BLaER1 treated with 17β-estradiol and CSF1 and Interleukin-3, amounts not matched to agents 10 nM and 100 nM (cell line): ENCODE measurements at regions not wholly inside any gene's neighbourhood (a gene's known extent, or its start where the extent isn't known, plus 50 kb on each side); places are given as distances from the start of the nearest gene placed in this dataset.
"Not testable (repeated sequence)": the region's sequence is repeated elsewhere in the genome, so short reads cannot be mapped to it uniquely, and the experiment has no call there.

Source experiments
- H3K27ac ChIP-seq, 11 experiments: shearing (Covaris generic); formaldehyde crosslinking; 2 replicates each; pipeline ENCODE4 v1.8.1; 2022
- H3K27me3 ChIP-seq, 11 experiments: shearing (Covaris generic); formaldehyde crosslinking; 2 replicates each; pipeline ENCODE4 v1.8.1; 2022
- H3K36me3 ChIP-seq, 11 experiments: shearing (Covaris generic); formaldehyde crosslinking; 2 replicates each; pipeline ENCODE4 v1.8.1; 2022
- H3K4me1 ChIP-seq, 10 experiments: shearing (Covaris generic); formaldehyde crosslinking; 2 replicates each; pipeline ENCODE4 v1.8.1; 2022
- H3K4me2 ChIP-seq, 11 experiments: shearing (Covaris generic); formaldehyde crosslinking; 2 replicates each; pipeline ENCODE4 v1.8.1; 2022
- H3K4me3 ChIP-seq, 10 experiments: shearing (Covaris generic); formaldehyde crosslinking; 2 replicates each; pipeline ENCODE4 v1.8.1; 2022
- H3K9ac ChIP-seq, 11 experiments: shearing (Covaris generic); formaldehyde crosslinking; 2 replicates each; pipeline ENCODE4 v1.8.1; 2022
- H3K9me3 ChIP-seq, 11 experiments: shearing (Covaris generic); formaldehyde crosslinking; replicated peaks in 1 of 11; 2 replicates each; pipeline ENCODE4 v1.8.1; 2022
- H4K20me1 ChIP-seq, 11 experiments: shearing (Covaris generic); formaldehyde crosslinking; 2 replicates each; pipeline ENCODE4 v1.8.1; 2022
- Cebpa-rat ChIP-seq, 11 experiments: shearing (Covaris generic); IDR thresholded peaks; 2 replicates each; pipeline ENCODE4 v1.8.1; 2022

DNA sequence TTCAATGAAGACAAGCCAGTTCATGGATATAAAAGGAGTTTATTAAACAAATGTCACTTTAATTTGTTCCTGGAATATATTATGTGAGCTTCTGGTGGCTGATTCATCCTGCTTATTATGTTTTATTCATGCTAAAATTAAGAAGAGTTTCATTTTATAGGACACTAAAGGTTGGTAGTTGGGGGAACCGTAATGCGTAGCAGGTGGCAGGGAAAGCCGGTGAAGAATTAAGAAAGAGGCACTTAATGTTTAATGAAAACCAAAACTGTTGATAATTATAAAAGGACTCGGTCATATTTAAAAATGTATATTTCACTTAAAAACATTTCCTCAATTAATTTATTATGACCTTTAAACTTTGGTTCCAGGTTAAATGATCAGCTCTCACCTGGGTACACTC is 94.3 kb downstream of the XKR3 start:
- H3K9me3 ChIP-seq, H3K9ac ChIP-seq, H3K27ac ChIP-seq, H3K36me3 ChIP-seq, H3K4me3 ChIP-seq, H3K27me3 ChIP-seq, H4K20me1 ChIP-seq, H3K4me2 ChIP-seq: not testable (repeated sequence)
- peaks cover 3 to 18% (median 14%) of the 10 kb centered on the region in 10 experiments; a peak in 16 of 20 replicates for H3K4me1 ChIP-seq

DNA sequence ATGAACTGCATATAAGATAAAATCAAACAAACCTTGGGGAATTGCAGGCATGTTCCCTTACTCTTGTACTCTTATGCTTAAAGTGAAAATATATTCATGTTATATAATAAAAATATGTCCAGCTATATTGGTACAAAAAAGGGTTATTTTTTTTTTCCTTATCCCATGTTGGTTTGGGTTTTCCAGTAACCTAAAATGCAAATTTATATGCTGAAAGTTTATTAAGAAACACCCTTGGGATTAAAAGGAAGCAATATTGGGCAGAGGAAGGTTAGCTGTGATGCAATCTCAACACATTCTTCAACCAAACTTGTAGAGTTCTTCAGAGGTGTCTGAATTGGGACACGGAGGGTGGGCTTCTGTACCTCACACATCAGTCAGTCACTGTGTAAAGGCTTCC is 97.7 kb downstream of the XKR3 start:
- H3K27ac ChIP-seq, H3K4me3 ChIP-seq, H3K36me3 ChIP-seq, H4K20me1 ChIP-seq, H3K9me3 ChIP-seq, H3K9ac ChIP-seq, H3K27me3 ChIP-seq: not testable (repeated sequence)
- H3K4me2 ChIP-seq: peak overlapping the region in 7 of 11 experiments; percentile 6 to 46 (median 29); a peak in 10 of 22 replicates
- H3K4me1 ChIP-seq: peaks cover 16 to 31% (median 23%) of the 10 kb centered on the region in 10 experiments

DNA sequence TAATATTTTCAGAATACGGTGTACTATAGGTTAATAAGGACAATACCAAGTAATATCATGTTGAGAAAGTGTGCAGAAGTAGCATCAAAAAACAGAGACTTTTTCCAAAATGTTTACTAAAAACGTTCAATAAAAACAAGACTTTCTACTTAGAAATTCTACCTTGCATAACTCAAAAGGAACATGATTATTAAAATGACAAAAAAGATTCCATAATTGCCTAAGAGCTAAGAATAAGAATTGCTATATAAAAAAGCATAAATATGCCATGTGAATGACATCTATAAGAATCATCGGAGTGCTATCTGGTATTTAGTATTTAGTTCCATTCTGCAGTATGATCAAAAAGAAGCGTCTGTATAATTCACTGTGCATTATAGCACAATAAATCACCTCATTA is 102.0 kb downstream of the XKR3 start:
- not testable (repeated sequence) for H4K20me1 ChIP-seq, H3K9me3 ChIP-seq, H3K27me3 ChIP-seq, H3K36me3 ChIP-seq, H3K4me3 ChIP-seq
- peak overlapping the region; percentile 35 to 81 (median 69); a peak in 21 of 22 replicates for H3K4me2 ChIP-seq
- H3K4me1 ChIP-seq: peaks cover 30 to 46% (median 40%) of the 10 kb centered on the region in 10 experiments
- H3K9ac ChIP-seq: peak overlapping the region in 2 of 11 experiments; percentile 50 to 56; a peak in 1 of 22 replicates
- peak overlapping the region in 8 of 11 experiments; percentile 43 to 83 (median 72); a peak in 16 of 22 replicates for H3K27ac ChIP-seq

DNA sequence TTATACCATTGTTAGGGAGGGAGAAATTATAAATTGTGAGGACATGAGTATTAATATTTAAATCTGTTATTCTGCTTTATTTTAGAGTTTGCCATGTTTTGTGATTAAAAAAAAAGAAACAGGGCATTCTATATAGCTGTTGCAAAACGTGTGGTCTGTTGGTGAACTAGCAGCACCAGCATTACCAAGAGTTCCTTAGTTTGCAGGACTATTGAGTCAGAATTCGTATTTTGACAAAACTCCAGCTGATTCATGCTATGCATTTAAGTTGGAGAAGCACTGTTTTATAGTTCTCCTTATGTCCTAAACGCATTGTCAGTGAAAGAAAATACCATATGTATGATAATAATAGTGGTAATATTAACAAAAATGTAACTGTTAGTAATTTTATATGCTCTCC is 102.6 kb downstream of the XKR3 start:
- 0 out of 20 replicates have a peak overlapping the region, but pooled peaks of 1 of the 10 experiments have one; percentile 10 for H3K4me3 ChIP-seq
- peaks cover 0 to 14% (median 6%) of the 10 kb centered on the region in 11 experiments; a peak in 13 of 22 replicates for H3K9me3 ChIP-seq
- 0 out of 22 replicates have a peak, but pooled peaks of 1 of the 11 experiments have one; percentile 5 for TF ChIP-seq Cebpa-rat (IDR thresholded peaks at IDR 0.05)
- peaks cover 27 to 44% (median 39%) of the 10 kb centered on the region in 10 experiments for H3K4me1 ChIP-seq
- H3K9ac ChIP-seq: peak overlapping the region in 4 of 11 experiments; percentile 32 to 56 (median 43); a peak in 6 of 22 replicates
- H3K27ac ChIP-seq: peak overlapping the region in 10 of 11 experiments; percentile 52 to 83 (median 70); a peak in 19 of 22 replicates
- peak overlapping the region; percentile 49 to 81 (median 69); a peak in 21 of 22 replicates for H3K4me2 ChIP-seq
- not testable (repeated sequence) for H4K20me1 ChIP-seq, H3K36me3 ChIP-seq, H3K27me3 ChIP-seq

DNA sequence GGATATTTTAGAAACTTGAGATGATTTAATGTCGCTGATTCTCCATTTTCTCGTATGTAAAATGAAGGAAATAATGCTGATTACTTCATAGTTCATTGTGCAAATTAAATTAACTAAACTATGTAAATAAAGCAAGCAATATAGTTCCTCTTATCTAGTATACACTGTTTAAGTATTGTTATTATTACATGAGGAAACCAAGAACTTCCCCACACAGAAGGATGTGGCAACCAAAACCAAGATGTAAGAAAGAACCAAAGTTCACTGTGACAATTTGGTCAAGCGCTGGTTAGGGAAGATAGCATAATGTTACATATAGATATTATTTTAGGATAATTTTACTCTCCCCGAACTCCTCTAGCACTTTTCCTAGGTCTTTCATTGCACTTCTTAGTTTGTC is 103.2 kb downstream of the XKR3 start:
- Histone ChIP-seq H3K4me3 (peak overlapping the region in 1 of 10 experiments; percentile 10; a peak in 1 of 20 replicates), H3K9me3 (peaks cover 0 to 17% (median 9%) of the 10 kb centered on the region in 11 experiments; a peak in 13 of 22 replicates)

DNA sequence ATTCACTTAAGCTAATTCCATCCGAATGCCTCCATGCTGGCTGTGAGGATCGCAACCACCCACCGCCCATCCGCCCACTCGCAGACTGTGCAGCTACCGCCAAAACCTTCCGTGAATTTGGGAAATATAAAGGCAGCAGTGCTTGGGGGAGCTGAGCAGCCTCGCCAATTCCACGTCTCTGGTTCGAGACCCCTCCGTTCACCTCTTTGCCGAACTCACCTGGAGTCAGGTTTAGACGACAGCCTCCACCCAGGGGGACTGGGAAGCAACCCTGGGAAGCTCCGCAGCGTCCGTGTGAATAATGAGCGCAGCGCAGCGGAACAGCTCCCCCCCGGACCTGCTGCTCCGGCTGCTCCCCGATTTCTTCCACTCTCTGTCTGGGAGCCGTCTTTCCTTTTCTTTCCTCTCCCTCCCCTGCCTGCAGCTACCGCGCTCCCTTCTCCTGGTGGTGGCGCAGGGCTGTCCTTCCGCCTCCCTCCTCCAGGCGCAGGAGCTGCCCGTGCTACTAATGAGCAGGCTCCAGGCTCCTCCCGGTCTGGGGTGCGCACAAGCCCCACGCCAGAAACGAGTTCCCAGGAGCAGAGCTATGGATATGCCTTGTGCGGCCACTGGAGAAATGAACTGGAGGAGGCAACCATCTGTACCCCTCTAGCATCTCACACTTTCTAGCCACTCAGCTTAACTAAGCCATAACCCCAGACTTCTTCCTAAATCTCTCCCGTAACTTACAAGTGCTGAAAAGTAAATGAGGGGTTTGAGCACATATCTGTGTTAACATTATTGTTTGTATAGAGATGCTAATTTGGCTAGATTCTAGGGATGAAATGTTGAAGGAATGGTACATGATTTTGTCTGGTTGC is 107.3 kb downstream of the XKR3 start:
- Histone ChIP-seq H3K27me3 (no peaks in the 10 kb centered on the region), H3K4me1 (peaks cover 10 to 24% (median 19%) of the 10 kb centered on the region in 10 experiments), H3K4me2 (no peak overlapping the region), H4K20me1 (no peaks in the 10 kb centered on the region), H3K9me3 (peaks cover 0 to 17% (median 9%) of the 10 kb centered on the region in 11 experiments; a peak in 13 of 22 replicates), H3K4me3 (no peak overlapping the region), H3K27ac (no peak overlapping the region), H3K36me3 (no peaks in the 10 kb centered on the region), H3K9ac (no peak overlapping the region)
- TF ChIP-seq Cebpa-rat (IDR thresholded peaks at IDR 0.05): no peak

More for the DNA sequence above, 103.2 kb downstream of the XKR3 start:
- H4K20me1 ChIP-seq: no peaks in the 10 kb centered on the region
- peak in 1 of 11 experiments; percentile 59; a peak in 1 of 22 replicates for TF ChIP-seq Cebpa-rat (IDR thresholded peaks at IDR 0.05)
- H3K4me2 ChIP-seq: peak overlapping the region; percentile 49 to 81 (median 69); a peak in 21 of 22 replicates
- H3K36me3 ChIP-seq: no peaks in the 10 kb centered on the region
- H3K9ac ChIP-seq: peak overlapping the region in 5 of 11 experiments; percentile 32 to 57 (median 50); a peak in 8 of 22 replicates
- no peaks in the 10 kb centered on the region for H3K27me3 ChIP-seq
- peaks cover 22 to 39% (median 35%) of the 10 kb centered on the region in 10 experiments for H3K4me1 ChIP-seq
- peak overlapping the region in 10 of 11 experiments; percentile 52 to 83 (median 70); a peak in 20 of 22 replicates for H3K27ac ChIP-seq

DNA sequence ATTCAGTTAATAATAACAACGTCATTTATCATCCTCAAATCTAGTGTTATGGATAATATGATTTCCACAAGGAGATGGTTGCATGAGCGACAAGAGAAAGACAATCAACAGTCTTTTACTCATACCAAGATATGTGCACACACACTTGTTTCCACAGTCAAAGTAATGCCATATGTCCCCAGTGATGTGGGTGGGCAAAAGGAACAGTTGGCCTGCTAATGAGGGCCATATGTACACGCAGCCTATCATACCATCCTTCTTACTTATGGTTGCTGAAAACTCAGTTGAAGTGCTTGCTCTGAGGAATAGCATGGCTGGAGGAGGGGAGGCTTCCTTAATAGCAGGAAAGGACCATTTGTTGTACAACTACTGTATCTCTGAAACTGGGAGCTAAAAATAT is 110.6 kb downstream of the XKR3 start:
- H3K9ac ChIP-seq, H3K27ac ChIP-seq, H3K4me2 ChIP-seq, H4K20me1 ChIP-seq, H3K4me3 ChIP-seq, H3K27me3 ChIP-seq, H3K4me1 ChIP-seq, H3K36me3 ChIP-seq: not testable (repeated sequence)
- peaks cover 5 to 19% (median 11%) of the 10 kb centered on the region in 11 experiments; a peak in 18 of 22 replicates for H3K9me3 ChIP-seq

DNA sequence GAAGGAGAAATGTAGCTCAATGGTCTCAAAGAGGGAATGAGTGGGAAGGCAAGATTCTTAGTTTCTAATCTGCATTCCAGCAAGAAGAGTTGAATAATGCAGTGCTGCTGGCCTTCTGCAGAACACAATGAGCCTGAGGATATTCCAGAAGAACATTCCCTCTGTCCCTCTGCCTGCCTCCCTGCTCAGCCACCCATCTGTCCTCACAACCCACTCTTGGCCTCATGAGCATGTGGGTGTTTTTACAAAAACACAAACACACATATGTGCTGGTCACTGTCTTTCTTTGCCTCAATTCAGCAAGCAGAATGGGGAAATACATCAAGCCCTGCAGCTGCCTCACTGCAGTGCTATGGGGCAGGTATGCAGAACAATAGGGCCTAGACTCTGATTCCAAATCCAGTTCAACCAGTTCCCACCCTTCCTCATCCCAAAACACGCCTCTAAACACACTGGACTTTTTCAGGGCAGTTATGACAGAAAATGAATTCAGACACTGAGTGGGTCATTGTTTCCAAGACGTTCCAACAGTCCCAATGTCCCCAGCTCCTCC is 109.8 kb upstream of the CCT8L2 start:
- not testable (repeated sequence) for H3K4me3 ChIP-seq, H3K36me3 ChIP-seq, H3K9ac ChIP-seq, H4K20me1 ChIP-seq, H3K27ac ChIP-seq, H3K4me2 ChIP-seq, H3K27me3 ChIP-seq, H3K9me3 ChIP-seq
- H3K4me1 ChIP-seq: peaks cover 0 to 23% (median 20%) of the 10 kb centered on the region in 10 experiments; a peak in 17 of 20 replicates

DNA sequence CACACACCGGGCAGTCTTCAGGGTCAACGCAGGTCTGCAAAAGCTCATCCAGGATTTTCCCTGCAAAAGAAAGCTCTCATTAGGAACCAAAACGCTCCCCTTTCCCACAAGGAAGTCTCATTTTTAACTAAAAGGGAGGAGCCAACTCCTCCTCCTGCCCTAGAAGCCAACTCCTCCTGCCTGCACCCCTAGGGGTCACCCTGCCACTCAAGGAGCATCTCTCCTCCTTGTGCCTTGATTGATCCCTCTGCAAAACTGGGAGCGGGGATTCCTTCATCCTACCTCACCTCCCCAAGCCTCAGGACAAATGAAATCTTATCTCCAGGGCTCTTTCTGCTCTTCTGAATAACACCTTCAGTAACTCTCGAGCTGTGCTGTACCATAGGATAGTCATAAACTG is 107.8 kb upstream of the CCT8L2 start:
- H3K27me3 ChIP-seq, H3K9me3 ChIP-seq, H3K36me3 ChIP-seq, H3K27ac ChIP-seq, H3K4me3 ChIP-seq, H4K20me1 ChIP-seq, H3K9ac ChIP-seq: not testable (repeated sequence)
- Histone ChIP-seq H3K4me2 (peak overlapping the region in 8 of 11 experiments; percentile 24 to 80 (median 71); a peak in 14 of 22 replicates), H3K4me1 (peaks cover 0 to 23% (median 20%) of the 10 kb centered on the region in 10 experiments; a peak in 17 of 20 replicates)
